Neural cell (in vitro differentiated cells): ENCODE measurements at regions not wholly inside any gene's neighbourhood (a gene's known extent, or its start where the extent isn't known, plus 50 kb on each side); places are given as distances from the start of the nearest gene placed in this dataset.

Experiments used
- EP300 ChIP-seq: fragments of 450-650 bp; conservative IDR thresholded peaks from 2 replicates; pipeline ENCODE4 v1.6.1; 2014; ENCODE audit warnings: antibody characterized with exemption, mild to moderate bottlenecking, moderate library complexity; ENCODE audit not compliant: poor library complexity, severe bottlenecking
- POLR2AphosphoS5 ChIP-seq: IDR thresholded peaks from 2 replicates; pipeline ENCODE4 v1.6.1; 2012
- RAD21 ChIP-seq: fragments of 450-650 bp; conservative IDR thresholded peaks from 2 replicates; pipeline ENCODE4 v1.6.1; 2014; ENCODE audit warnings: antibody characterized with exemption, mild to moderate bottlenecking, moderate library complexity
- REST ChIP-seq: IDR thresholded peaks from 2 replicates; pipeline ENCODE4 v1.6.1; 2012; ENCODE audit warnings: borderline replicate concordance
- TF ChIP-seq, protein P1 (sequence below): fragments of 450-650 bp; IDR thresholded peaks from 2 replicates; pipeline ENCODE4 v1.5.1; 2014; ENCODE audit warnings: antibody characterized with exemption, mild to moderate bottlenecking, moderate library complexity; ENCODE audit not compliant: poor library complexity, severe bottlenecking

GRCh38 chr6:134663356-134663755, 286.5 kb downstream of the ALDH8A1 start:
- TF ChIP-seq REST (no peak), POLR2AphosphoS5 (no peak), EP300 (no peak), RAD21 (no peak)
- TF ChIP-seq, protein P1, sequence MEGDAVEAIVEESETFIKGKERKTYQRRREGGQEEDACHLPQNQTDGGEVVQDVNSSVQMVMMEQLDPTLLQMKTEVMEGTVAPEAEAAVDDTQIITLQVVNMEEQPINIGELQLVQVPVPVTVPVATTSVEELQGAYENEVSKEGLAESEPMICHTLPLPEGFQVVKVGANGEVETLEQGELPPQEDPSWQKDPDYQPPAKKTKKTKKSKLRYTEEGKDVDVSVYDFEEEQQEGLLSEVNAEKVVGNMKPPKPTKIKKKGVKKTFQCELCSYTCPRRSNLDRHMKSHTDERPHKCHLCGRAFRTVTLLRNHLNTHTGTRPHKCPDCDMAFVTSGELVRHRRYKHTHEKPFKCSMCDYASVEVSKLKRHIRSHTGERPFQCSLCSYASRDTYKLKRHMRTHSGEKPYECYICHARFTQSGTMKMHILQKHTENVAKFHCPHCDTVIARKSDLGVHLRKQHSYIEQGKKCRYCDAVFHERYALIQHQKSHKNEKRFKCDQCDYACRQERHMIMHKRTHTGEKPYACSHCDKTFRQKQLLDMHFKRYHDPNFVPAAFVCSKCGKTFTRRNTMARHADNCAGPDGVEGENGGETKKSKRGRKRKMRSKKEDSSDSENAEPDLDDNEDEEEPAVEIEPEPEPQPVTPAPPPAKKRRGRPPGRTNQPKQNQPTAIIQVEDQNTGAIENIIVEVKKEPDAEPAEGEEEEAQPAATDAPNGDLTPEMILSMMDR = no peak
